GM21737 (cell line): ENCODE measurements at regions not wholly inside any gene's neighbourhood (a gene's known extent, or its start where the extent isn't known, plus 50 kb on each side); places are given as distances from the start of the nearest gene placed in this dataset.
"Not testable (repeated sequence)": the region's sequence is repeated elsewhere in the genome, so short reads cannot be mapped to it uniquely, and the experiment has no call there.

Experiments used
- ATAC-seq: cut with Tn5 transposase; IDR thresholded peaks from one replicate; pipeline ENCODE4 v1.9.1; 2021; ENCODE audit warnings: mild to moderate bottlenecking, moderate library complexity; ENCODE audit not compliant: unreplicated experiment

DNA sequence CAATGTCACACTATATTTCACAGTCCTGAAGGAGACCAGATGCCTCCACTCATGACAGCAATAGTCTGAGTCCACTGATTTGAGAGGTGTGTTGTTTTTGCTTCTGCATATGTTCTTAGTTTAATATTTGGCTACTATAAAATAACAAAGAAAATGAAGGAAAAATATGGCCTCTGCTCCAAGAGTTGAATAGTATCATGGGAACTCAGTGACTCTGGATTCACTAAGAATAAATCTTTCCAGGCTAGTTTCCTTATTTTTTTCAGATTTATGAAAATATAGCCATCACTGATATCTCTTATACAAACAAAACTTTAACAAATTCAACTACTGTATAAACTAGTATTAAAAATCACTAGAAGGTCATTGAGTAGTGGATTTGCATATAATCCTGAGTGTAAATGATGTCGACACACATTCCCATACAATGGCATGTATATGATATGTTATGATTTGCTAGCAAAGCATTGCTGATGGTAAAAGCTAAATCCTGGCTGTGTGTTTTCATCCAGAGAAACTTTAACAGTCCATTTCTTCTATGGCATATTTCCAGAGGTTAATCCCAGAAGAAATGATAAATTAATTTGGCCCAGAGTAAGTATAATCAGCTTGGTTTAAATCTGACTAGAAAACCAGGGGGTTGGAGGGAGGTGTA is 66.0 kb upstream of the VIPR2 start:
- ATAC-seq = no peak

GRCh38 chr7:159209429-159209828 is 64.8 kb upstream of the VIPR2 start:
- ATAC-seq = no peak

DNA sequence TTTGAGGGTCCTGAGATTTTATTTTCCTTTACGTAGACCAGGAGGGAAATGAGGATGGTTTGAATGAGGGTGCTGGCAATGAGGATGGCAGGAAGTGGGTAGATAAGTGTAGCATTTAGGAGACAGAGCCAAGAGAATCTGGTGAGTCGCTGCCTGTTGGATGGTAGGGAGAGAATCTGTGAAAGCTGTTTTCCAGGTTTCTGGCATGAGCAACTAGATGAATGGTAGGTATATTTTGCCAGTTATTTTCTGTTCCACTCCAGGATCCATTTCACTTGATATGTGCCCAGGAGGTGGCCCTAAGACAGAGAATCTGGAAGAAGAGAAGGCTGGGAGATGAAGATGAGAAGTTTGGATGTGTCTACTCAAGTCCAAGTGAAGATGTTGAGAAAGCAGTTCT is 63.3 kb upstream of the VIPR2 start:
- ATAC-seq = no peak

DNA sequence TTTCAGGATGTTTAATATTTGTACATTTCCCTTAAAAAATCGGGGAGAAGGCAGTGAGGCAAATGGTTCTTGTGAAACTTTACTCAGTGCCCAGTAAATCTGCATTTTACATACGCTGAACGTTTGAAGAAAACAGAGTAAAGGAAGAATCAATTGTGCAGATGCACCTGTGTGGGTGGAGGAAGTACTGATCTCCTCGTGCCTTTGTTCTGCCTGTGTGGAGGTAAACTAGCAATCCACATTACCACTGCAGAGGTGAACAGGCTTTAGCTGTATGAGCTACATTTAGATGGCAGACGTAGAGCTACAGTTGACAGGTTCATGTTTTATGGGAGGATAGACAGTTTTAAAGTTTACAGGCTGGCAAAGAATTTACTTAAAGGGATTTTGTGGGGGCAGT is 62.7 kb upstream of the VIPR2 start:
- no peak for ATAC-seq

GRCh38 chr7:159205833-159206232 is 61.2 kb upstream of the VIPR2 start:
- no peak for ATAC-seq

DNA sequence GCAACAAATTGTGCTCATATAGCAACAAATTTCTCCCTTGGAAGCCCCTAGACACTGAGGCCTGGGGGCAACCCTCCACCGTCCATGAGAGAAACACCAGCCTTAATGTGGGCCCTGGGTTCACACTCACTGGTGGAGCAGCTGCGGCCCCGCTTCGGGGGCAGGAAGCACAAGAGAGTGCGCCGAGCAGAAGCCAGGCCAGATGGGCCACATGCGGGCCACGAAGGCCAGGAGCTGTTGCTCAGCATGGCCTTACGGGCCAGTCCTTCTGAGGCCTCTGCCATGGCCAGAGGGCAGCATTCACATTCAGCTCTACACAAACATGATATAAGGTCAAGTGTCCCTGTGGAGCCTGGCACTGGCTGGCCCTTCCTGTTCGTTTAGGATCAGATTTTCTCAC is 60.0 kb upstream of the VIPR2 start:
- no peak for ATAC-seq

- ATAC-seq = not testable (repeated sequence)
Measured at GRCh38 chr7:159203253-159203652, 58.6 kb upstream of the VIPR2 start.

DNA sequence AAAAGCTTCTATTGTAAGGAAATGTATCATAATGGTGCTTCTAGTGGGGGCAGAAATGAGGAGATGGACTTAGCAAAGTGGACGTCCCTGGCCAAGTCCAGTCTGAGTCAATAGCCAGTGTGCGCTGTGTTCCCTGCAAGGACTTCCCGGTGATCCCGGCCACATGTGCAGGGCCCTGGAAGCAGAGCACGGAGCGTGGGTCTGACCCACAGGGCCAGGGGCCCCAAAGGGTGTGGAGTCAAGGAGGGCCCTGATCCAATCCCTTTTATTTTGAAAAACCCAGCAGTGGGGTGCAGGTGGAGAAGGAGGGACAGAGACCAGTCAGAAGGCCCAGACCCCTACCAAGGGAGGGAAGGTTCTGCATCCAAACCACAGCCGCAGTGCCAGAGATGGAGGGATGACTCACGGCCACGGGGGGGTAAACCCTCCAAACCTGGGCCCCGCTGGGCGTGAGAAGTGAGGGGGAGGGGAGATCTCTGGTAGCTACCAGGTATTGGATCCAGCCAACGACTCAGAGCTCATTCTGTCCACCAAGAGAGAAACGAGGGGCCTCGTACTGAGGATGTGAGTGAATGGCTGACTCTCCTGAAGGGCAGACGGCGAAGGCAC is 57.2 kb upstream of the VIPR2 start:
- no peak for ATAC-seq

DNA sequence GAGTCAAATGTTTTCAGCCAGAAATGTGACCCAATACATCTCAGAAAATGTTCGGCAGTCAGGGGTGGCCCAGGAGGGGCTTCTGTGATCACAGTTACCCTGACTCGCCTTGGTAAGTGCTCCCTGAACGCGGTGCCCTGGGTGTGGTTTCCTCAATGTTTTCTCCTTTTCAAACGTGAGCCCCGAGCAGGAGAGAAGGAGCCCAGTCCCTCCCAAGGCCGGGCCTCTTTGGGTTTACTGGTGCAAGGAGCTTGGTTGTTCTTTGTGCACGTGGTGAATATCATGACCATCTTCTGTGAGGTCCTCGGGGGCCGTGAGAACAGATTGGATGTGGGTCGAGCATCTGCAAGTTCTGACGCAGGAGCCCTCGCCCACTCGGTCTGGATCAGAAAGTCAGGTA is 55.8 kb upstream of the VIPR2 start:
- no peak for ATAC-seq

DNA sequence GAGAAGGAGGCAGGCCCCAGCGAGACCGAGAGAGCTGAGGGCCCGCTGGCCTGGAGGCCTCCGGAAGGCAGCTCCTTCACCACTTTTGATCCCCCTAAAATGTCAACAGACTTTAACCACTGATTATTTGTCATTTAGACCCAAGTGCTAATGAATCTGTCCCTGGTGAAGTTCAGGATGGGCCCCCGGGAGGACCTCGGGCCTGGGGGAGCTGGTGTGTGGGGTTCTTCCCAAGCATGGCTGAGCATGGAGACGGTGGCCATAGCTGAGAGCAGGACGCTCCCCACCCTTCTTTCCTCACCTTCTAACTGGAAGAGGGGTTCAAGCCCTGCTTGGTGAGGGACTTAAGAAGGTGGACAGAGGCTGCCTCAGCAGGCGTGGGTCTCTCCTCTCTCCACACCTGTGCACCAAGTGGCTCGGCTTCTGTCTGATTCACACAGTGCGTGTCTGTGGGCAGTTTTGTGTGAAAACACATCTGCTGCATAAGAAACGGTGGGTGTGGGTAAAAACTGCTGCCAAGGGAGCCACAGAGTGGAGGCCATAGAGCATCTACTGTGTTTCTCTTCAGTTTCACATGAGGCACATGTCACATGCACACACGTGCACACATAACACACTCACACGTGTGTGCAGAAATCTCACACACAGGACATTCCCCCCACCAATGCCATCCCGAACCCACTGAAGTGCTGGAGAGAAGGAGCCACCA is 53.5 kb upstream of the VIPR2 start:
- ATAC-seq = no peak

DNA sequence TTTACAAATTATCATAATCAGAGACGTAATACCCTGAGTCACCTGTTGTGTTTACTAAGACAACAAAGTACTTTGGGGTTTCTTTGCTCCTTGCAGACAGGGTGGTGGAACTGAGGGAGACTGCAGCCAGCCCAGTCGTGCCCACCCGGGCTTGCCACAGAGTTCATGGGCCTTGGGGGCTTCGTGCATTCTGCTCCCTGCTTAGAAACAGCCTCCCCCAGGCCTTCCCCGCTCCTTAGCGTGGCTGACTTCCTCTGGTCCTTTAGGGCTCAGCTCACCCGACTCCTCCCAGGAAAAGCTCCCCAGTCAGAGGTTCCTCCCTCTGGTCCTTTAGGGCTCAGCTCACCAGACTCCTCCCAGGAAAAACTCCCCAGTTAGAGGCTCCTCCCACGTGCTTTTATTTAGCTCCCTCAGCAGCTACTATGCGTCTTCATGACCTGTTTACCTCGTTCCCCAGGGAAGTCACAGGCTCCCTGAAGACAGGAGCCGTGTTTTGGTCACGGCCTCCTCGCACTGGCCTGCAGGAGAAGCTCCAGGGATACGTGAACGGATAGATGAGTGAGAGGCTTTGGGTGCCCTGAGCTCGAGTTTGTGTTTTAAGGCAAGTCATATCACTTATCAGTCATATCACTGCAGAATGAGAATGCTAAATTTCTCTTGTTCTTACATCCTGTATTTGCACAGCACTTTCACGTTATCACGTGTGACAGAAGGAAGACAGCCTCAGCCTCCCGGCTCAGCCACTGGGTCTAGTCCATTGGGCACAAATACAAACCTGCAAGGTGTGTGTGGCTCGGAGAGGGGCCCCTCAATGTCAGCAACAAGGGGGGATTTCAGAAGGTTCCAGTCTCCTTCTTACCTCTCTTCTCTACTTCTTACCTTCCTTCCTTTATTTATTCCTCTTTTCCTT is 52.7 kb upstream of the VIPR2 start:
- peak; percentile 67 for ATAC-seq

- no peak for ATAC-seq
Measured at GRCh38 chr7:159196584-159196983, 51.9 kb upstream of the VIPR2 start.

DNA sequence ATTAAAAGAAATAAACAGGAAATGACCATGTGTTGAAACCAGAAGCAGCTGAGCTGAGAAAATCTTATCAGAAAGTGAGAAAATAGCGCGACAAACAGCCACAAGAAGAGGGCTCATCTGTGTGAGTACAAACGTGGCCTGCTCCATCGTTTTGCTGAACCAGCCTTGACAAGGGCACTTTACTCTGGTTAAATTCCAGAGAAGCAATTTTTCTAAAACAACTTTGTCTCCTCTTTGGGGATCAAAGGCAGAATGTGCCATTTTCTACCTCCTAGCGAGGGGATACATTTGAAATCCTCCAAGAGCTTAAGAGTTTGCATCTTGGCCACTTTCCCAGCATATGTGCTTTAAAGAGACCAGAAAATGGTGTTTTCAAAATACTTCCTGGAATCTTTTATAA is 51.3 kb upstream of the VIPR2 start:
- ATAC-seq = no peak
